NCI-H2227 treated with DMSO at 0.1 percent for 48 hours (cell line): ENCODE measurements at regions not wholly inside any gene's neighbourhood (a gene's known extent, or its start where the extent isn't known, plus 50 kb on each side); places are given as distances from the start of the nearest gene placed in this dataset.
A peak's percentile ranks its signal among the peaks of the same experiment; 100 is the strongest.

Source experiments
- DNase-seq: peaks from one replicate; lab custom pipeline; 2025; lab: John Stamatoyannopoulos, UW

DNA sequence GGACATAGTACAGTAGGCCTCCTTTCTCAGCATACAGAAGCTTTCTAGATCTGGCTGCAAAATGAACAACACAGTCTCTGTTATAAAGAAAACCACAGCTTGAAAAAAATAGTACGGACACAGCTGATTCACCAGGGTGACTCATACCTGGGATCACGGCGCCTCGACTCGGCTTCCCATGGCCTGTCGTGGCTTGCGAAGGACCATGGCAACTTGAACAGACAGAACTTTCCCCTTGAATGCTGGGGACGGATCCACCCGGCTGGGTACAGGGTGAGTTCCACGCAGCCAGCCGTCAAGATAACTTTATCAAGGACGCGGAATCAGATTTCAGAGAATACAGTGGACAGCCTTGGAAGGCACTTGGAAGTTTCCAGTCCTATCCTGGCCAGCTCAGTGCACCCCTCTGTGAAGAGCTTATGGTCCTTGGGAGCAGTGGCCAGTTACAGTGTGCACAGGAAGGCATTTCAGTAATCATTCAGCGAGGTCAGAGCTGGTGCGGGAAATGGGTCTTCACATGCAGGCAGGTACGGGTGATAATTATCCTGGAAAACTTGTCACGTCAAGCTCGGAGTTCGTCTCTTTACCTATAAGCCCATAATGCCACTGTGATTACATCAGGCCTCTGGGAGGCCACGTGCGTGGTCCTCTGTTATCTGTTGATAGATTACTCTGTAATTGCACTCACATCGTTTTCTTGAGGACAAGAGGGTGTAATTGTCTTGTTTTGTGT is 57.9 kb upstream of the MAF start:
- no peak for DNase-seq

- peak; percentile 94 for DNase-seq
These were observed 56.1 kb upstream of the MAF start for GRCh38 chr16:79656553-79657115.

GRCh38 chr16:79653373-79653891 is 52.9 kb upstream of the MAF start:
- no peak for DNase-seq

- no peak for DNase-seq
These were observed 50.8 kb upstream of the MAF start for GRCh38 chr16:79651363-79651762.
